ENCODE measurements at regions not wholly inside any gene's neighbourhood (a gene's known extent, or its start where the extent isn't known, plus 50 kb on each side); places are given as distances from the start of the nearest gene placed in this dataset.
"Not testable (repeated sequence)": the region's sequence is repeated elsewhere in the genome, so short reads cannot be mapped to it uniquely, and the experiment has no call there.

DNA sequence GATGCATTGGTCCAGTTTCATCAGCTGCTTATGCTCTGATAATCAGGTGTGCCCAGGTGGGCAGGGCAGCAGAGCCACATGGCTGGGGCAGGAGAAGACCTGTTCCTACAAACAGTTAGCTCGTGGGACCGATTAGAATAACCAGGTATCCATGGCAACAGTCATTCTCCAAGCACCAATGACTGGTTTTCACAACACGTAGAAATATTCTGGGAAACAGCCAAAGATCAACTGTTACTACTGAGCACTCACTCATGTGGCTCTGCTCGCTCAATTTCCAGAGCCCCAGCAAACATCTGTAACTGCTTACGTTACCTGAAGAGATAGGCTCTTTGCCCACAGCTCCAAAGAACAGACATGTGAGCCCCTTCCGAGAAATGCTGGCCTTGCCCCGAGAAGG lies 302.0 kb downstream of the AGTPBP1 start:
- no peak overlapping the region for H3K4ac ChIP-seq (ENCODE audit: low read depth in 1 of 2, low read length in 2 of 2)
- DNase-seq = no peak
- no peaks in the 10 kb centered on the region for H3K79me1 ChIP-seq (replicated peaks; ENCODE audit: low read length, poor library complexity, severe bottlenecking)
- no peak overlapping the region for H2BK120ac ChIP-seq (ENCODE audit: low read depth, low read length)
- no peaks in the 10 kb centered on the region for H3K36me3 ChIP-seq (ENCODE audit: control insufficient read depth in 1 of 2, insufficient read depth in 2 of 2, low read depth in 1 of 2, low read length in 2 of 2)
- no peak overlapping the region for H3K18ac ChIP-seq (ENCODE audit: low read depth in 1 of 2, low read length in 2 of 2)
- no peak overlapping the region for H3K23ac ChIP-seq (ENCODE audit: low read length in 2 of 2)
- no peak overlapping the region for H3K4me2 ChIP-seq (ENCODE audit: low read length, poor library complexity, severe bottlenecking)
- no peaks in the 10 kb centered on the region for H3K4me1 ChIP-seq (ENCODE audit: control insufficient read depth, insufficient read depth, low read depth, low read length)
- no peak overlapping the region for H2BK12ac ChIP-seq (ENCODE audit: low read length in 2 of 2)
- no peak overlapping the region for H3K27ac ChIP-seq (ENCODE audit: low read length, poor library complexity, severe bottlenecking)
- no peak overlapping the region for H4K91ac ChIP-seq (ENCODE audit: low read length)
- H3K9me3 ChIP-seq (ENCODE audit: control insufficient read depth, low read length) = no peaks in the 10 kb centered on the region
- H2AK5ac ChIP-seq (ENCODE audit: low read length, severe bottlenecking) = no peak overlapping the region
- H3K27me3 ChIP-seq (ENCODE audit: control insufficient read depth in 1 of 2, insufficient read depth in 1 of 2, low read length in 2 of 2) = peaks cover 0 to 5% of the 10 kb centered on the region in 2 experiments
- 81% methylated on average over 7 of the region's 7 CpGs for WGBS
- no peak overlapping the region for H3K14ac ChIP-seq (ENCODE audit: low read length in 2 of 2)
- H3K4me3 ChIP-seq (ENCODE audit: insufficient read depth in 1 of 2, low read depth in 1 of 2, low read length in 2 of 2) = no peak overlapping the region
- no peak overlapping the region for H3K9ac ChIP-seq (ENCODE audit: low read length)
- H2AFZ ChIP-seq (ENCODE audit: low read depth, low read length) = no peak overlapping the region
- no peak overlapping the region for H4K8ac ChIP-seq (ENCODE audit: low read length)
- H2BK5ac ChIP-seq (ENCODE audit: low read depth, low read length, poor library complexity, severe bottlenecking) = no peak overlapping the region
- H2BK15ac ChIP-seq (ENCODE audit: low read depth, poor library complexity, severe bottlenecking) = no peak overlapping the region

DNA sequence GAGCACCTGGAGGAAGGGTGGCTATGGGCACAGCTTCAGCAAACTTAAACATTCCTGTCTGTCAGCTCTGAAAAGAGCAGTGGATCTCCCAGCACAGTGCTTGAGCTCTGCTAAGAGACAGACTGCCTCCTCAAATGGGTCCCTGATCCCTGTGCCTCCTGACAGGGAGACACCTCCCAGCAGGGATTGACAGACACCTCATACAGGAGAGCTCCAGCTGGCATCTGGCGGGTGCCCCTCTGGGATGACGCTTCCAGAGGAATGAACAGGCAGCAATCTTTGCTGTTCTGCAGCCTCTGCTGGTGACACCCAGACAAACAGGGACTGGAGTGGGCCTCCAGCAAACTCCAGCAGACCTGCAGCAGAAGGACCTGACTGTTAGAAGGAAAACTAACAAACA lies 307.8 kb downstream of the AGTPBP1 start:
- not testable (repeated sequence) for H3K4me1 ChIP-seq (ENCODE audit: control insufficient read depth, insufficient read depth, low read depth, low read length); H3K23ac ChIP-seq (ENCODE audit: low read length in 2 of 2); H2AK5ac ChIP-seq (ENCODE audit: low read length, severe bottlenecking); H3K18ac ChIP-seq (ENCODE audit: low read depth in 1 of 2, low read length in 2 of 2); H2AFZ ChIP-seq (ENCODE audit: low read depth, low read length); H3K9me3 ChIP-seq (ENCODE audit: control insufficient read depth, low read length); H4K8ac ChIP-seq (ENCODE audit: low read length); H3K14ac ChIP-seq (ENCODE audit: low read length in 2 of 2); H3K4me2 ChIP-seq (ENCODE audit: low read length, poor library complexity, severe bottlenecking); H4K91ac ChIP-seq (ENCODE audit: low read length); H3K79me1 ChIP-seq (replicated peaks; ENCODE audit: low read length, poor library complexity, severe bottlenecking); H3K36me3 ChIP-seq (ENCODE audit: control insufficient read depth in 1 of 2, insufficient read depth in 2 of 2, low read depth in 1 of 2, low read length in 2 of 2); H2BK120ac ChIP-seq (ENCODE audit: low read depth, low read length); H2BK12ac ChIP-seq (ENCODE audit: low read length in 2 of 2); H3K9ac ChIP-seq (ENCODE audit: low read length); H3K27ac ChIP-seq (ENCODE audit: low read length, poor library complexity, severe bottlenecking); H3K4ac ChIP-seq (ENCODE audit: low read depth in 1 of 2, low read length in 2 of 2); H2BK15ac ChIP-seq (ENCODE audit: low read depth, poor library complexity, severe bottlenecking); H3K27me3 ChIP-seq (ENCODE audit: control insufficient read depth in 1 of 2, insufficient read depth in 1 of 2, low read length in 2 of 2); H2BK5ac ChIP-seq (ENCODE audit: low read depth, low read length, poor library complexity, severe bottlenecking); H3K4me3 ChIP-seq (ENCODE audit: insufficient read depth in 1 of 2, low read depth in 1 of 2, low read length in 2 of 2); DNase-seq
- 90% methylated on average over 2 of the region's 2 CpGs for WGBS

DNA sequence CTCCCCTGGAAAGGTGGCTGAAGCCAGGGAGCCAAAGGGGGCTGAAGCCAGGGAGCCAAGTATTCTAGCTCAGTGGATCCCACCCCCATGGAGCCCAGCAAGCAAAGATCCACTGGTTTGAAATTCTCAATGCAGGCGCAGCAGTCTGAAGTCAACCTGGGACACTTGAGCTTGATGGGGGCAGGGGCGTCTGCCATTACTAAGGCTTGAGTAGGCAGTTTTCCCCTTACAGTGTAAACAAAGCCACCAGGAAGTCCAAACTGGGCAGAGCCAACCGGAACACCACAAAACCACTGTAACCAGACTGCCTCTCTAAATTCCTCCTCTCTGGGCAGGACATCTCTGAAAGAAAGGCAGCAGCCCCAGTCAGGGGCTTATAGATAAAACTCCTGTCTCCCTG lies 308.2 kb downstream of the AGTPBP1 start:
- not testable (repeated sequence) for DNase-seq; H3K4me3 ChIP-seq (ENCODE audit: insufficient read depth in 1 of 2, low read depth in 1 of 2, low read length in 2 of 2); H3K4ac ChIP-seq (ENCODE audit: low read depth in 1 of 2, low read length in 2 of 2); H2AK5ac ChIP-seq (ENCODE audit: low read length, severe bottlenecking); H2BK5ac ChIP-seq (ENCODE audit: low read depth, low read length, poor library complexity, severe bottlenecking); H2AFZ ChIP-seq (ENCODE audit: low read depth, low read length); H2BK12ac ChIP-seq (ENCODE audit: low read length in 2 of 2); H3K36me3 ChIP-seq (ENCODE audit: control insufficient read depth in 1 of 2, insufficient read depth in 2 of 2, low read depth in 1 of 2, low read length in 2 of 2); H3K23ac ChIP-seq (ENCODE audit: low read length in 2 of 2); H4K91ac ChIP-seq (ENCODE audit: low read length); H3K79me1 ChIP-seq (replicated peaks; ENCODE audit: low read length, poor library complexity, severe bottlenecking); H3K9ac ChIP-seq (ENCODE audit: low read length); H3K14ac ChIP-seq (ENCODE audit: low read length in 2 of 2); H3K18ac ChIP-seq (ENCODE audit: low read depth in 1 of 2, low read length in 2 of 2); H4K8ac ChIP-seq (ENCODE audit: low read length); H3K4me2 ChIP-seq (ENCODE audit: low read length, poor library complexity, severe bottlenecking); H2BK15ac ChIP-seq (ENCODE audit: low read depth, poor library complexity, severe bottlenecking); H3K9me3 ChIP-seq (ENCODE audit: control insufficient read depth, low read length); H3K27me3 ChIP-seq (ENCODE audit: control insufficient read depth in 1 of 2, insufficient read depth in 1 of 2, low read length in 2 of 2); H3K4me1 ChIP-seq (ENCODE audit: control insufficient read depth, insufficient read depth, low read depth, low read length); H2BK120ac ChIP-seq (ENCODE audit: low read depth, low read length); H3K27ac ChIP-seq (ENCODE audit: low read length, poor library complexity, severe bottlenecking)
- 82% methylated on average over 3 of the region's 3 CpGs for WGBS

DNA sequence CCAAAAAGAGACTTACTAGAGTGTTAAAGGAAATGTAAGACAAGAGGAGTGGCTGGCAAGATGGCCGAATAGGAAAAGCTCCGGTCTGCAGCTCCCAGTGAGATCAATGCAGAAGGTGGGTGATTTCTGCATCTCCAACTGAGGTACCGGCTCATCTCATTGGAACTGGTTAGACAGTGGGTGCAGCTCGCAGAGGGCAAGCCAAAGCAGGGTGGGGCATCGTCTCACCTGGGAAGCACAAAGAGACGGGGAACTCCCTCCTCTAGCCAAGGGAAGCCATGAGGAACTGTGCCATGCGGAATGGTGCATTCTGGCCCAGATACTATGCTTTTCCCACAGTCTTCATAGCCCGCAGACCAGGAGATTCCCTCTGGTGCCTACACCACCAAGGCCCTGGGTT lies 308.7 kb downstream of the AGTPBP1 start:
- Histone ChIP-seq H2AFZ (ENCODE audit: low read depth, low read length) (no peak overlapping the region), H3K27ac (ENCODE audit: low read length, poor library complexity, severe bottlenecking) (no peak overlapping the region)
- 92% methylated on average over 8 of the region's 8 CpGs for WGBS

More for the DNA sequence above, 308.7 kb downstream of the AGTPBP1 start:
- Histone ChIP-seq H2BK15ac (ENCODE audit: low read depth, poor library complexity, severe bottlenecking) (no peak overlapping the region), H3K79me1 (replicated peaks; ENCODE audit: low read length, poor library complexity, severe bottlenecking) (no peaks in the 10 kb centered on the region), H3K14ac (ENCODE audit: low read length in 2 of 2) (no peak overlapping the region), H2AK5ac (ENCODE audit: low read length, severe bottlenecking) (no peak overlapping the region), H3K23ac (ENCODE audit: low read length in 2 of 2) (no peak overlapping the region), H2BK5ac (ENCODE audit: low read depth, low read length, poor library complexity, severe bottlenecking) (no peak overlapping the region), H3K4me1 (ENCODE audit: control insufficient read depth, insufficient read depth, low read depth, low read length) (no peaks in the 10 kb centered on the region), H2BK120ac (ENCODE audit: low read depth, low read length) (no peak overlapping the region), H4K8ac (ENCODE audit: low read length) (no peak overlapping the region), H3K4ac (ENCODE audit: low read depth in 1 of 2, low read length in 2 of 2) (no peak overlapping the region), H3K9ac (ENCODE audit: low read length) (no peak overlapping the region), H3K36me3 (ENCODE audit: control insufficient read depth in 1 of 2, insufficient read depth in 2 of 2, low read depth in 1 of 2, low read length in 2 of 2) (no peaks in the 10 kb centered on the region), H3K4me2 (ENCODE audit: low read length, poor library complexity, severe bottlenecking) (no peak overlapping the region), H4K91ac (ENCODE audit: low read length) (no peak overlapping the region), H3K9me3 (ENCODE audit: control insufficient read depth, low read length) (no peaks in the 10 kb centered on the region), H3K27me3 (ENCODE audit: control insufficient read depth in 1 of 2, insufficient read depth in 1 of 2, low read length in 2 of 2) (peaks cover 0 to 14% of the 10 kb centered on the region in 2 experiments), H2BK12ac (ENCODE audit: low read length in 2 of 2) (no peak overlapping the region), H3K18ac (ENCODE audit: low read depth in 1 of 2, low read length in 2 of 2) (no peak overlapping the region), H3K4me3 (ENCODE audit: insufficient read depth in 1 of 2, low read depth in 1 of 2, low read length in 2 of 2) (no peak overlapping the region)
- no peak for DNase-seq
